HG02678 (cell line): ENCODE measurements at regions not wholly inside any gene's neighbourhood (a gene's known extent, or its start where the extent isn't known, plus 50 kb on each side); places are given as distances from the start of the nearest gene placed in this dataset.
"Not testable (repeated sequence)": the region's sequence is repeated elsewhere in the genome, so short reads cannot be mapped to it uniquely, and the experiment has no call there.

Experiments
- ATAC-seq: cut with Tn5 transposase; IDR thresholded peaks from one replicate; pipeline ENCODE4 v1.9.1; 2021; ENCODE audit warnings: mild to moderate bottlenecking, moderate library complexity; ENCODE audit not compliant: unreplicated experiment

- ATAC-seq: no peak
Measured at GRCh38 chr7:81441750-81442149, 328.1 kb downstream of the HGF start.

GRCh38 chr7:81439591-81439990, 330.3 kb downstream of the HGF start:
- ATAC-seq: no peak

GRCh38 chr7:81437160-81437559, 332.7 kb downstream of the HGF start:
- ATAC-seq: not testable (repeated sequence)

- no peak for ATAC-seq
Measured at GRCh38 chr7:81433692-81434331, 336.0 kb downstream of the HGF start.

- no peak for ATAC-seq
Measured at GRCh38 chr7:81433206-81433605, 336.6 kb downstream of the HGF start.

GRCh38 chr7:81430761-81431160, 339.1 kb downstream of the HGF start:
- ATAC-seq: no peak

GRCh38 chr7:81430150-81430549, 339.7 kb downstream of the HGF start:
- no peak for ATAC-seq

GRCh38 chr7:81427461-81427860, 342.4 kb downstream of the HGF start:
- no peak for ATAC-seq

GRCh38 chr7:81420526-81421226, 349.2 kb downstream of the HGF start:
- ATAC-seq: no peak

- ATAC-seq: no peak
Measured at GRCh38 chr7:81419731-81420130, 350.1 kb downstream of the HGF start.

GRCh38 chr7:81416659-81417058, 353.2 kb downstream of the HGF start:
- no peak for ATAC-seq

GRCh38 chr7:81415181-81415580, 354.7 kb downstream of the HGF start:
- no peak for ATAC-seq

GRCh38 chr7:81414411-81414810, 355.4 kb downstream of the HGF start:
- no peak for ATAC-seq

- ATAC-seq: no peak
Measured at GRCh38 chr7:81410471-81411117, 359.3 kb downstream of the HGF start.

- no peak for ATAC-seq
Measured at GRCh38 chr7:81408728-81409127, 361.1 kb downstream of the HGF start.

GRCh38 chr7:81407094-81407493, 362.8 kb downstream of the HGF start:
- ATAC-seq: no peak

- no peak for ATAC-seq
Measured at GRCh38 chr7:81404669-81405068, 365.2 kb downstream of the HGF start.

GRCh38 chr7:81402227-81402626, 367.6 kb downstream of the HGF start:
- no peak for ATAC-seq

GRCh38 chr7:81399471-81399870, 370.4 kb downstream of the HGF start:
- no peak for ATAC-seq

GRCh38 chr7:81394029-81394428, 375.8 kb downstream of the HGF start:
- ATAC-seq: no peak

GRCh38 chr7:81393018-81393417, 376.8 kb downstream of the HGF start:
- no peak for ATAC-seq

GRCh38 chr7:81385370-81385769, 384.5 kb downstream of the HGF start:
- ATAC-seq: no peak
